ENCODE measurements at regions not wholly inside any gene's neighbourhood (a gene's known extent, or its start where the extent isn't known, plus 50 kb on each side); places are given as distances from the start of the nearest gene placed in this dataset.

GRCh38 chr12:126282691-126283090, 1217.5 kb downstream of the AACS start:
- Mint-ChIP-seq H3K27ac (no peak overlapping the region), H3K9me3 (peaks cover 96% of the 10 kb centered on the region), H3K27me3 (ENCODE audit: insufficient read depth, low read depth, poor library complexity) (peaks cover 3% of the 10 kb centered on the region), H3K4me3 (no peak overlapping the region), H3K36me3 (ENCODE audit: low read depth) (peaks cover 35% of the 10 kb centered on the region), H3K4me1 (no peaks in the 10 kb centered on the region)
- H3K27ac ChIP-seq (ENCODE audit: low read depth) = no peak overlapping the region
- H3K36me3 ChIP-seq (ENCODE audit: insufficient read depth) = no peaks in the 10 kb centered on the region; the same call in 1 of the 2 replicates
- DNase-seq (ENCODE audit: low spot score) (no peak), ATAC-seq (no peak)
- H3K4me3 ChIP-seq = no peak overlapping the region
- H3K79me2 ChIP-seq (replicated peaks; ENCODE audit: insufficient read depth) = no peaks in the 10 kb centered on the region
- H3K27me3 ChIP-seq (ENCODE audit: insufficient read depth) = no peaks in the 10 kb centered on the region
- no peaks in the 10 kb centered on the region for H3F3A ChIP-seq (replicated peaks; ENCODE audit: low read depth)
- no peak overlapping the region for H3K4me2 ChIP-seq
- no peaks in the 10 kb centered on the region for H3K9me2 ChIP-seq (ENCODE audit: insufficient read depth)
- TF ChIP-seq JUNB (IDR thresholded peaks at IDR 0.05; ENCODE audit: unreplicated experiment) (no peak), ZNF114 (CRISPR knock-in tag; IDR thresholded peaks at IDR 0.05) (no peak), ZNF331 (CRISPR knock-in tag; IDR thresholded peaks at IDR 0.05; ENCODE audit: low read depth) (no peak), STAT1 (IDR thresholded peaks at IDR 0.05; ENCODE audit: unreplicated experiment) (no peak), NANOG (IDR thresholded peaks at IDR 0.05; ENCODE audit: borderline replicate concordance) (no peak), EZH2 (IDR thresholded peaks at IDR 0.05; ENCODE audit: low read depth, unreplicated experiment) (no peak), ETS1 (IDR thresholded peaks at IDR 0.05) (no peak), REST (IDR thresholded peaks at IDR 0.05; ENCODE audit: unreplicated experiment) (no peak), ZNF462 (CRISPR knock-in tag; IDR thresholded peaks at IDR 0.05) (no peak), CREB1 (CRISPR knock-in tag; IDR thresholded peaks at IDR 0.05; ENCODE audit: low read depth) (no peak), POLR2AphosphoS5 (IDR thresholded peaks at IDR 0.05; ENCODE audit: low read depth) (no peak), CTCF (conservative IDR thresholded peaks at IDR 0.05; ENCODE audit: low read depth in 2 of 2) (no peak), EZH2phosphoT487 (IDR thresholded peaks at IDR 0.05; ENCODE audit: unreplicated experiment) (no peak)
- H3K4me1 ChIP-seq (ENCODE audit: insufficient read depth) = no peaks in the 10 kb centered on the region
- H4K20me1 ChIP-seq (replicated peaks; ENCODE audit: insufficient read depth) = no peaks in the 10 kb centered on the region
- no peak overlapping the region for H2AFZ ChIP-seq
